T-helper 22 cell (primary cell): ENCODE measurements at regions not wholly inside any gene's neighbourhood (a gene's known extent, or its start where the extent isn't known, plus 50 kb on each side); places are given as distances from the start of the nearest gene placed in this dataset.
"Not testable (repeated sequence)": the region's sequence is repeated elsewhere in the genome, so short reads cannot be mapped to it uniquely, and the experiment has no call there.

Experiments
- DNase-seq: peaks from one replicate; pipeline ENCODE4 v3.0.0-alpha.2; 2020; ENCODE audit warnings: low read depth

DNA sequence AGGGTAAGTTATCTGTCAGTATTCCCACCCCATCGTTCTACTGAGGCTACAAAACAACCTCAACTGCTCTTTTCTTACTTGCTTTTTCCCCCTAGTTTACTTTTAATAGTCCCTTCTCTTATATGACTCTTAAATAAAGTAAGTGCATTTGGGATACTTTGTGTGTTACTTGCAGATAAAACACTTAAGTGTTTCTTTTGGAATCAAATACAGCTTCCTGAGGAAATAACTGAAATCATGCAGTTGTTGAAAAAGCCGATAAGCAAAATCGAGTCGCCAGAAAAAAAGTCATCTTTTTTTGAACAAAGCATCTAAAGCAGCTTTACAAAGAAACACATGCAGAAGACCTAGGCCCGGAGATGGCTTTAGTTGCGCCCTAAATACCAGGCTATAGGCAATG is 53.5 kb upstream of the EPB41L4A start:
- no peak for DNase-seq

DNA sequence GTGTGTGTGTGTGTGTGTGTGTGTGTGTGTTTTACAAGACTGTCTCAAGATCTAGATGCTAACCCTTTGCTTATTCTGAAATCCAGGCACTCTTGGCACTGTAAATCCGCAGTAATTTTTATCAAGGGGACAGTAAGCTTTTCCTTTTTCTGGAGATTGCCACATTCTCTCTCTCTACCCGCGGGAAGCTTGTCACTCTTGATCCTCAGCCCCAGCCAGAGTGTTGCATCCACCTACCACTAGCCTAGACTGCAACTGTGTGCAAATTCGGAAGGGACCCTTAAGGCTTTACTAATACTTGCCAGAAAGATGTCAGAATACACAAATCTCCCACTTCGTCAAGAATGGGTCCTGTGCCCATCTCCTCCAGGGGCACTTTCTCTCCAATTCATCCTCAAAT is 54.9 kb upstream of the EPB41L4A start:
- DNase-seq = no peak

DNA sequence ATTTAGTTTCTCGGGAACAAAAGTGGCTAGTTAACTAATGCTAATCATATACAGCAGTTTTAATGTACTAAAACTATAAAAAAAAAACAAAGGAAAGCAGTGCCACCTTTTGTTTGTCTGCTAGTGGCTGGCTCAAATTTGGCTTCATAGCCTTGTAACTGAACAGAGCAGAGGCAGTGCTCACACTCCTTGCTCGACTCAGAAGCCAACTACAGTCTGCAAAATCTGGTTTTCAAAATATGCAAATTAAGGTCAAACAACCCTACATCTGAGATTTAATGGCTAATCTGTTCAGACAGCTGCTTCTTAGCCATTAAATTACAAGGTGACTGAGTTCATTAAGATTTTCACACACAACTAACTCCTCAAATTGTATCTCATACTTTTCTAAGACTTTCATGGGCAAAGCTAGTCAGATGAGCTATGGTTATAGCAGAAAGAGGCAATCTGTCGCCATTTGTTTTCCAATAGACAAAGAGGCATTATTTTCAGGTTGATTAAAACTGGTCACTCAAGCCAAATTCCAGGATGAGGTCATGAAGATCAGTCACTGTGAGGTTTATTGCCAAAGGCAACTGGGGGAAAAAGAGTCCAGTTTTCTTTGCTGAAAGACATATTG is 56.8 kb upstream of the EPB41L4A start:
- no peak for DNase-seq

DNA sequence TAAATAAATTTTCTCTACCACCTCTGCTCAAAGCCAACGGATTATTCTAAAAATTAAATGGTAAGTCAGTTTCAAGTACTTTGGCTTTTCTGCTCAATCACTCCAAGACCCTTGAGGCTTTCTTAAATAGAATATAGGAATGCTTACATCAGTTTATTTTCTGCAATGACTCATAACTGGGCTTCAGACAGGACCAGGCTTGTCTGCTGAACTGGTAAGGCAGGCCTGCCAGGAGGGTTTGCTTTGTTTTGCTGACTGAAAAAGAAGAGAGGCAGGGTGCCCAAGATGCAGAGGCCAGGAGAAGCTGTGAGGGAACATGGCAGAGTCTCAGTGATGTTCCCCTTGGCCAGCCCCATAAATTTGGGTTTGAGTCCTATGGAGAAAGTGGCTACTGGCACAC is 60.3 kb upstream of the EPB41L4A start:
- no peak for DNase-seq

DNA sequence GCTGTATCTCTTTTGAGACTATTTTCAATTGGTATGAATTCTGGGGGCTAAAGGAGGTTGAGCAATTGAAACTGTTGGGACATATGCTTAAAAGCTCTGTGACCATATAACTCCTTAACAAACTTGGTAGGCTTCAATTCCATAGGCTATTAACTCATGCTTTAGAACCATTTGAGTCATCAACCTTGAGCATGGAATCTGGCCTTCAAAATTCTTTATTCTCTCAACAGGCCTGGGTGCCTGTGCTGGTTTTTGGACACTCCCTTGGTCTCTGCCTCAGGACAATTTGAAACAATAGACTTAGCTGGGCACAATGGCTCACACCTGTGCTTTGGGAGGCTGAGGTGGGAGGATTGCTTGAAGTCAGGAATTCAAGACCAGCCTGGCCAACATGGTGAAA is 61.4 kb upstream of the EPB41L4A start:
- no peak for DNase-seq

DNA sequence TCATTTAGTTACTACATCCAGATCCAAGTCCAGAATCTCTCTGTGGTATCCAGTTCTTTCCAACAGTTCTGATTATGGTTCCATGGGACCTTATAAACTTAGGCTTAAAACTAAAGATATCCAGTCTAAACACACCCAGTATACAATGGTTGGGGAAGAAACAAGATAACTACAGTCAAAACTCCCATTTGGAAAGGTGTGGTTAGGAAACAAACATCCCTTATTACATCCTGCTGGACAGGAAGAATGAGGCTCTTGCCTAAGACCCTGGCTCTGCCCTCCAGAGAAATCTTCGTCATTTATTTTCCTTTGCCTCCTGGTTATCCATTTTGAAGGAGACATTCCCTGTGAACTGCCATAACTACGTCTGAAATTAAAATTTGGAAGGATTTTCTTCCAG is 64.6 kb upstream of the EPB41L4A start:
- DNase-seq = no peak

DNA sequence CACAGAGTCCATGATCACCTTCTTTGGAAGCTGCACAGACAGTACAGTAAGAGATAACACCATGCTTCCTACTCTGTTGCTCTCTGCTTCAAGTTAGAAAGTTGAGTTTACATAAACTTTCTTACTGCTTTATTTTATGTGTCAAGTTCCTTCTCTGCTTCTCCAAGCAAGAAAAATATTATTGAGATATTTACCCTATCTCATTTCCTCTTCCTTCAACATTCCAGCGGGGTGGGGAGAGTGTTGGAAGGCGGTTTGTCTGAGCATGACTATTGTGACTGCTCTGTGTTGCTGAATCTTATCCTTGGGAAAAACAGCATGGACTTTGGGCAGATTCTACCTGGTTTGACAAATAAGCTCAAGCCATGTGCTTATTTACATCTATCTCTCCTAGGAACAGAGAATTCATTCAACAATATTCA is 66.9 kb upstream of the EPB41L4A start:
- no peak for DNase-seq

DNA sequence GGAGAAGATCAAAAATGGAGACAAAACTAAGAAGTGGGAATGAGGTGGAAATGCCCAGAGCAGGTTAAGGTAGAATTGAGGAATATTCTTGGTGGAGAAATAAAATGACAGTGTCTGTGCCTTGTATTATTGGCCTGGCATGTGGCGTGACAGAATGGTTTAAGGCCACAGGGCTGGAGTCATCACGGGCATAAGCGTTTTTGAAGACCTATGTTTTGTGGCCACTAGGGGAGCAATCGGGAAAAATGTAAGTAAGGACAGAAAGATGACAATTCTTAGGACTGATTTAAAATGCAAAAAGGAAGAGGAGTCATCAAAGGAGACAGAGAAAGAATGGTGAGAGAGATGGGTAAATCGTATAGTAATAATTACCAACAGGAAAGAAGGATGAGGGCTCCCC is 72.2 kb upstream of the EPB41L4A start:
- no peak for DNase-seq

DNA sequence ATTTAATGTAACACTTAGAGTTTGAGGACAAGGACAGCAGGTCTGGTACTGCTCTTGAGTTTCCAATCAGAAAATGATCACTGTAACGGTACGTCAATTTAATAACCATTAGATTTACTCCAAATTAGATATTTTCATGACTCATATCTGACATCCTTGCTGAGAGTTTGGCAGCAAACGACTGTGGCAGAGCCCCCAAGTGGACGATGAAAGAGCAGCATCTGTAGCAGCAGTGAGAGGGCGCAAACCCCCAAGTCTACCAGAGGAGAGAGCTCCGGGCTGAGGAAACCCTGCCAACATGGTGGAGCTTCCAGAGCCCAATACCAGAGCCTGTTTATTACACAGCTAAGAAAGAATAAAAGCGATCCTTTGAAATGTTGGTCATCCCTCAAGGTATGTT is 73.2 kb upstream of the EPB41L4A start:
- no peak for DNase-seq

DNA sequence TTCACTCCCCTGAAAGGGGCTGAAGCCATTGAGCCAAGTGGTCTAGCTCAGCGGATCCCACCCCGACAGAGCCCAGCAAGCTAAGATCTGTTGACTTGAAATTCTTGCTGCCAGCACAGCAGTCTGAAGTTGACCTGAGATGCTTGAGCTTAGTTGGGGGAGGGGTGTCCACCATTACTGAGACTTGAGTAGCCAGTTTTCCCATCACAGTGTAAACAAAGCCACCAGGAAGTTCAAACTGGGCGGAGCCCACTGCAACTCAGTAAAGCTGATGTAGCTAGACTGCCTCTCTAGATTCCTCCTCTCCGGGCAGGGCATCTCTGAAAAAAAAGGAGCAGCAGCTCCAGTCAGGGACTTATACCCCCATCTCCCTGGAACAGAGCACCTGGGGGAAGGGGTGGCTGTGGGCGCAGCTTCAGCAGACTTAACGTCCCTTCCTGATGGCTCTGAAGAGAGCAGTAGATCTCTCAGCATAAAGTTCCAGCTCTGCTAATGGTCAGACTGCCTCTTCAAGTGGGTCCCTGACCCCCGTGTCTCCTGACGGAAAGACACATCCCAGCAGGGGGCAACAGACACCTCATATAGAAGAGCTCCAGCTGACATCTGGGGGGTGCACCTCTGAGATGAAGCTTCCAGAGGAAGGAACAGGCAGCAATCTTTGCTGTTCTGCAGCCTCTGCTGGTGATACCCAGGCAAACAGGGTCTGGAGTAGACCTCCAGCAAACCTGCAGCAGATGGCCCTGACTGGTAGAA is 84.8 kb upstream of the EPB41L4A start:
- DNase-seq = not testable (repeated sequence)

DNA sequence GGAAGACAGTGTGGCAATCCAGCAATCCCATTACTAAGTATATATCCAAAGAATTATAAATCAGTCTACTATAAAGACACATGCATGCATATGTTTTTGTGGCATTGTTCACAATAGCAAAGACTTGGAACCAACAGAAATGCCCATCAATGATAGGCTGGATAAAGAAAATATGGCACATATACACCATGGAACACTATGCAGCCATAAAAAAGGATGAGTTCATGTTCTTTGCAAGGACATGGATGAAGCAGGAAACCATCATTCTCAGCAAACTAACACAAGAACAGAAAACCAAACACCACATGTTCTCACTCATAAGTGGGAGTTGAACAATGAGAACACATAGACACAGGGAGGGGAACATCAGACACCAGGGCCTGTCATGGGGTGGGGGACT is 90.0 kb upstream of the EPB41L4A start:
- not testable (repeated sequence) for DNase-seq

DNA sequence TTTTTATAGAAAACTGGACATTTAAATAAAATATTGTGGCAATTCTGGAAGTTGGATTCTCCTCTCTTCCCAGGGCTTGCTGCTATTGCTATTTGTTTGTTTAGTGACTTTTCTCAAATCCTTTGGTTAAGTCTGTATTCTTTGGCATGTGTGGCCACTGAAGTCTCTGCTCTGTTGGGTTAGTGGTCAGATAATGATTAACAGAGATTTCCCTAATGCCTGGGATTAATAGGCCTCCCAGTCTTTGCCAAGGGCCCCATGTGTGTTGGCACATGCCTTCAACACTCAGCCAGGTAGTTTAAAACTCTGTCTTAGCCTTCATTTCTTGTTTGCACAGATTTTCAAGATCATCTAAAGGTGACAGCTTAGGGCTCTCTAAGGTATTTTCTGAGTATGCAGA is 92.8 kb upstream of the EPB41L4A start:
- no peak for DNase-seq

DNA sequence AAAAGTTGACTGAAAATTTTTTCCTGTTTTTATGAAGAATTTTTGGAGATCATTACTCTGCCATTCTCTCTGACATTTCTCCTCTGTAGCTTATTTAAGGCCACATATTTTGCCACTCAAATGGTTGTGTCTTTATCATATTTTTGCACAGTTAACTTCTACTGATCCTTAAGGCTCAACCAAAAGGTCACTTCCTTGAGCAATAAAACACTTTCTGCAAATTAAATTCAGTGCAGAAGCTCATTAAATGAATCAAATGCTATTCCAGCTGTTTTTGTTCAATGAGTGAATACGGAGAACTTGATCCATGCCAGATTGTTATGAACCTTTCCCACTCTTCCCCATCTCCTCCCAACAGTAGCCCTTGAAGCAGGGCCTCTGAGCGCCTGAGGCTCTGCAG is 93.8 kb upstream of the EPB41L4A start:
- DNase-seq = no peak

DNA sequence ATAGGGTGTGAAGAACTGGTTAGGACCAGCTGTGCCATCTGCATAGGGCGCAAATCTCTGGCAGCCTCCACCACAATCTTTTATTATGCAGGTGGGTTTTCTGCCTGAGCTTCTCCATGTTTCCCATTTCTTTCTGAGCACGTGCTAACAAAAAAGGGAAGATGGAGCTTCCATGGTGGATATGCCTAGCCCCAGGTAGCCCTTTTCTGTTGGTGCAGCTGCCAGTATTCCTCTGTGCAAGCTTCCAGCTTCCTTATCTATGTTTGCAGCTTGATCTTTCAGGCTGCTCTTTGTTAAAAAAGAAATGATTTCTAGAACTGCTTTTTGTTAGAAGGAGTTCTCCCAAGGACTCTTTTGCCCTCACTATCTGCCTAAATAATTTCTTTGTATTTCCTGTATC is 95.0 kb upstream of the EPB41L4A start:
- DNase-seq = no peak

DNA sequence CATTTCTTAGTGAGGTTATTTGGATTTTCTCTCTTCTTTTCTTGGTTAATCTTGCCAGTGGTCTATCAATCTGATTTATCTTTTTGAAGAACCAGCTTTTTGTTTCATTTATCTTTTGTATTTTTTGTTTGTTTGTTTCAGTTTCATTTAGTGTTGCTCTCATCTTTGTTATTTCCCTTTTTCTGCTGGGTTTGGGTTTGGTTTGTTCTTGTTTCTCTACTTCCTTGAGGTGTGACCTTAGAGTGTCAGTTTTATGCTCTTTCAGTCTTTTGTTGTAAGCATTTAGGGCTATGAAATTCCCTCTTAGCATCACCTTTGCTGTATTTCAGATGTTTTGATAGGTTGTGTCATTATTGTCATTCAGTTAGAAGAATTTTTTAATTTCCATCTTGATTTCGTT is 101.4 kb upstream of the EPB41L4A start:
- not testable (repeated sequence) for DNase-seq

DNA sequence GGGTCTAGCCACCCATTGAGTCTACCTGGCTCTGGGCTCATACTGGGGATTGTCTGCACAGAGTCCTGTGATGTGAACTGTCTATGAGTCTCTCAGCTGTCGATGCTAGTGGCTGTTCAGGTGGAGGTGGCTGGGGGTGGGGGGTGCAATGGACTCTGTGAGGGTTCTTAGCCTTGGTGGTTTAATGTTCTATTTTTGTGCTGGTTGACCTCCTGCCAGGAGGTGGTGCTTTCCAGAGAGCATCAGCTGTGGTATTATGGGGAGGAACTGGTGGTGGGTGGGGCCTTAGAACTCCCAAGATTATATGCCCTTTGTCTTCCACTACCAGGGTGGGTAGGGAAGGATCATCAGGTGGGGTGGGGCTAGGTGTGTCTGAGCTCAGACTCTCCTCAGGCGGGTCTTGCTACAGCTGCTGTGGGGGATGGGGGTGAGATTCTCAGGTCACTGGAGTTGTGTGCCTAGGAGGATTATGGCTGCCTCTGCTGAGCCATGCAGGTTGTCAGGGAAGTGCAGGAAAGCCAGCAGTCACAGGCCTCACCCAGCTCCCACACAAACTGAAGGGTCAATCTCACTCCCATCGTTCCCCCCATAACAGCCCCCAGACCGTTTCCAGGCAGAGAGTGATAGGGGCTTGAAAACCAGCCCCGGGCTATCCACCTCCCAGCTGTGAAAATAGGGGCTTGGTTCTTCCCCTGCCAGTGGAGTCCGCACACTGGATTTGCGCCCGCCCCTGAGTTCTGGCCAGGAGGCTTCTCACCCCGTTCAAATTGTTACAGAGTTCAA is 104.0 kb upstream of the EPB41L4A start:
- DNase-seq = not testable (repeated sequence)

DNA sequence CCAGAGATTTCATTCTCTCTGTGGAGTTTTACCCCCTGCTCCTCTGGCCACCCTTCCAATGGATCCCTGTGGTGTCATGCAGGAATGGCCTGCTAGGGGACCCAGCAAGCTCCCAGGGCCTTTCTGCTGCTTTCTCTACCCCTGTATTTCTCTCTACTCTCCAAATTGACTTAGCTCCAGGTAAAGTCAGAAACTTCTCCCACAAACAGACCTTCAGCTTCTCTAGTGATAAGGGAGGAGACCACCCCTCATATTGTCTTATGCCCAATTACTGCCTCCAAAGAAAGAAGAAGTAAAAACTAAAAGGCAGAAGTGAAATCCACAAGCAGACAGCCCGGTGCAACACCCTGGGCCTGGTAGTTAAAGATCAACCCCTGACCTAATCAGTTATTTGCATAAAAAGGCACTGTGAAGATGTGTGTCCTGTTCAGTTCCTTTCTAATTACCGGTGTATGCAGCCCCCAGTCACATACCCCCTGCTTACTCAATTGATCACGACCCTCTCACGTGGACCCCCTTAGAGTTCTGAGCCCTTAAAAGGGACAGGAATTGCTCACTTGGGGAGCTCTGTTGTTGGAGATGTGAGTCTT is 104.7 kb upstream of the EPB41L4A start:
- DNase-seq = not testable (repeated sequence)

DNA sequence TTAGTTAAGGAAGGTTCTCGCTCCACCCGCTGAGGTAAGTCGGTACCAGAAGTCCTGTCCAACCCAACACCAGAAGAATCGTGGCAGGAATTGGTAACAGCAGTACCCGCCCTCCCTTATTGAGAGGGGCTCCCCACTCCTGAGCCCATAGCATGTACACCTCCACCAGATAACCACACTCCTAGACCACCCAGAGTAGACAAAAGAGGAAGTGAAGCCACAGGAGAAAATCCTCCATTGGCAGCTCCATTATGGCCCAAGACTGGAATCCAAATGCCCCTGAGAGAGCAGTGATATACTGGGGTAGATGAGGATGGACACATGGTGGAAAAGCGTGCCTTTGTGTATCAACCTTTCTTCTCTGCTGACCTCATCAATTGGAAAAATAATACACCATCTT is 106.1 kb upstream of the EPB41L4A start:
- DNase-seq = no peak

DNA sequence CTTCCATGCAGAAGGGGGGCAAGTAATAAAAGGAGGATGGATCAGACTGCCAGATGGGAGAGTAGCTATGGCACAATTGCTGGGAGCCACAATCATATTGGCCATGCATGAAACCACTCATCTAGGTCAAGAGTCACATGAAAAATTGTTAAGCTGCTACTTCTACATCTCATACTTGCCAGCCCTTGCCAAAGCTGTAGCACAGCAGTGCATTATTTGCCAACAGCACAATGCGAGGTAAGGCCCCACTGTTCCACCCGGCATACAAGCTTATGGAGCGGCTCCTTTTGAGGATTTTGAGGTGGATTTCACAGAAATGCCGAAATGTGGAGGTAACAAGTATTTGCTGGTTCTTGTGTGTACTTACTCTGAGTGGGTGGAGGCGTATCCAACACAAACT is 109.9 kb upstream of the EPB41L4A start:
- no peak for DNase-seq

DNA sequence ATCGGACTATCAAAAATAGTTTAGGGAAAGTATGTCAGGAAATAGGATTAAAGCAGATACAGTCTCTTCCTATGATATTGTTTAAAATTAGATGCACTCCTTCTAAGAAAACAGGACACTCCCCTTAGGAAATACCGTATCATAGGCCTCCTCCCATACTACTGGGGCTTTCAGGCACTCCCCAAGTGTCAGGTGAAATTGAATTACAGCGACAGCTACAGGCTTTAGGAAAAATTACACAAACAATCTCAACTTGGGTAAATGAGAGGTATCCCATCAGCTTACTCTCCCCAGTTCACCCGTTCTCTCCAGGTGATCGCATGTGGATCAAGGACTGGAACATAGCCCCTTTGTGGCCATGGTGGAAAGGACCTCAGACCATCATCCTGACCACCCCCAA is 110.4 kb upstream of the EPB41L4A start:
- DNase-seq = no peak

DNA sequence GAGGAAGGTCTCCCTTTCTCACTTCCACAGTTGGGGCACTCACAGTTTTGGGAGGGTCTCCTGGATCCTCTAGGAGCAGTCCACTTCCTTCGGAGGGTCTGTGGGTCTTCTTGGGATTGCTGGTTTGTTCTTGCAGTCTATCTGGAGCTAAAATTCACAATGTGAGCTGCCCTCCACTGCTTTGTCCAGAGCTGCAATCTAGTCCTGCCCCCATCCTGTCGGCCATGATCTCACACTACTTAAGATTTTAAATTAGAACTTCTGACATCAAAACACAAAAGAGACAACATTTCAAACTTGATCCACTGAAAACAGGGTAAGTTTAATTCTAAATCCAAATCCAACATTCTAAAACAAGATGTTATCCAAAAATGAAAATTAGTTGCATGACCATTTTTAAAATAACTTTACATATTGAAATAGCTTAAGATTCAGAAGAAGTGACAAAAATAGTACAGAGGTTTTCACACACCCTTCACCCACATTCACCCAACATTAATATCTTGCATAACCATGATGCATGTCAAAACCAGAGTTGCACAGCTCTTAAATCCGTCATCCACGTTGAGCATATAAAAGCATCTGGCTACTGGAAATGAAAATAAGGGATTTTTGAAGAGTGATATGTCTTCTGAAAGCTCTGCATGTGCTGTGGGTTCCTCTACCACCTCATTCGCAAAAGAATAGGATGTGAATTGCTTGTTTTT is 113.7 kb upstream of the EPB41L4A start:
- DNase-seq = no peak

DNA sequence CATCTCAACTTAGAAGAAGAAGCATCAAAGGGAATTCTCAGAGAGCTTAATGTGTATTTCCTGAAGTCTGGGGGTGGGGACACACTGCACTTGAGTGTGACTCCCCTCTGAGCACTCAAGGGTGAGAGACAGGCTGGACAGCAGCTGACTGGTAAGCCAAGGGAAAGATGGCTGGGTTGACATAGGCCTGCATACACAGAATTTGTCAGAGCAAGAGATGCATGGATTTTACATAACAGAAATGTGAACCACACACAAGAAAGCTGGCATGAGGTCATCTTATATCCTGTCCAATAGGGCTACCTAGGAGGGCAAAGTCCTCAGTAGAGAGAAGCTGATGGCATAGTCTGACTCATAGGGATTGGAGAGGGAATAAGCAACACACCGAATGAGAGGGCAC is 114.3 kb upstream of the EPB41L4A start:
- no peak for DNase-seq
